Right renal cortex interstitium (tissue), 3 donors: ENCODE measurements at regions not wholly inside any gene's neighbourhood (a gene's known extent, or its start where the extent isn't known, plus 50 kb on each side); places are given as distances from the start of the nearest gene placed in this dataset.
"Not testable (repeated sequence)": the region's sequence is repeated elsewhere in the genome, so short reads cannot be mapped to it uniquely, and the experiment has no call there.

Source experiments
- DNase-seq, 3 donors: peaks; one replicate each; pipeline ENCODE4 v3.0.0-alpha.2; 2013; ENCODE audit warnings: low read depth in 3 of 3, low spot score in 2 of 3

DNA sequence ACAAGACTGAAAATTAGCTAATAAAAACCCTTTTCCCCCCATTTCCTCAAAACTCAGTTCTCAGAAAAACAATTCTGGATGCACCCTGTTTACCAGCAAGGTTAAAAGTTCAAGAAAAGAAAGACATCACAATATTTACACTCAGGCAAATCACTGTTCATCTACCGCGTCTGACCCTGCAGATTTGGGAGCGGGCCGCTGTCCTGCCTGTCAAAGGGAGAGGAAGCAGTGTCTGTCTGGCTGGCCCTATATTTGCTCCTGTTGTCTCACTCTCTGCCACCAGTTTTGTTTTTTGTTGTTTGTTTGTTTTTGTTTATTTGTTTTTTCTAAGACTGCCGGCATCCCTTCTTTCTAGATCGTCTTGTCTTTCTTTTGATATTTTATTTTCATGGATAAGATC lies 299.4 kb downstream of the BCL2L11 start:
- not testable (repeated sequence) for DNase-seq

- not testable (repeated sequence) for DNase-seq
Measured at GRCh38 chr2:111420835-111421234, 300.1 kb downstream of the BCL2L11 start.

- DNase-seq: not testable (repeated sequence)
Measured at GRCh38 chr2:111421949-111422348, 301.2 kb downstream of the BCL2L11 start.

GRCh38 chr2:111422562-111422961 lies 301.8 kb downstream of the BCL2L11 start:
- DNase-seq: not testable (repeated sequence)

- DNase-seq: not testable (repeated sequence)
Measured at GRCh38 chr2:111423184-111423583, 302.5 kb downstream of the BCL2L11 start.

DNA sequence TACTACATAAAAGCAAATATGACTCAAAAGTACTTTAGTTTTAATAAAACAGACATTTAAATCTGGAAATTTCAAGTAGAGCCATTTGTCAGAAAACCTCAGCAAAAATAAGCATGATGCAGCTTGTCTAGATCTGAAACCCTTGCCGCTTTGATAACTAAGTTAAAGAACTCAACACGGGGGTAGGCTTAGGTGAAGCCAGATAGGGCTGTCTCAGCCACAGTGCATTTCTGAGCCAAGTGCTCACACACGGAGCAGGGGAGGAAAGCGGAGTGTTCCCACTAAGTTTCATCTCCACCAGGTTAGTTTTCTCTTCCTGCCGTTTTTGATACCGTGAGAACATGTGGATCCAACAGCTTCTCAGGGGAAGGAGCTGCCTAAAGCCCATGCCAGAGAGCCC lies 303.5 kb downstream of the BCL2L11 start:
- not testable (repeated sequence) for DNase-seq

- not testable (repeated sequence) for DNase-seq
Measured at GRCh38 chr2:111424851-111425309, 304.2 kb downstream of the BCL2L11 start.

- DNase-seq: not testable (repeated sequence)
Measured at GRCh38 chr2:111425789-111426201, 305.1 kb downstream of the BCL2L11 start.

DNA sequence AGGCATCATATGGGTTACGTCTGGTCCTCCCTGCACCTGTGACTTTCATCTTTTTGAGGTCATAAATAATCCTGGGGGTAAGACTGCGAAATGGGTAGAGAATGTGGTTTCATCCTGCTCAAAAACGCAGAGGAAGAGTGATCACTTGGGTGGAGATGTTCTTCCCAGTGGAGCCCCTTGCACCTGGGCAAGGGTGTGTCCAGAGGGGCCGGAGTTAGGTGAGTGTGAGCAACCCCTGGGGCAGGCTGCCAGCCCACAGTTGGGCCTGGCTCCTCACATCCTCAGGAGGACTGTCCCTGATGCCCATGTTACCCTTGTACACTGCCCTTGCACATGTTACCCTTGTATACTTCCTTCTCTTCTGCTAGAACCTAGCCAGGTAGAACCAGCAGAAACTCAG lies 306.6 kb downstream of the BCL2L11 start:
- DNase-seq: not testable (repeated sequence)

GRCh38 chr2:111428915-111429314 lies 308.2 kb downstream of the BCL2L11 start:
- DNase-seq: not testable (repeated sequence)

DNA sequence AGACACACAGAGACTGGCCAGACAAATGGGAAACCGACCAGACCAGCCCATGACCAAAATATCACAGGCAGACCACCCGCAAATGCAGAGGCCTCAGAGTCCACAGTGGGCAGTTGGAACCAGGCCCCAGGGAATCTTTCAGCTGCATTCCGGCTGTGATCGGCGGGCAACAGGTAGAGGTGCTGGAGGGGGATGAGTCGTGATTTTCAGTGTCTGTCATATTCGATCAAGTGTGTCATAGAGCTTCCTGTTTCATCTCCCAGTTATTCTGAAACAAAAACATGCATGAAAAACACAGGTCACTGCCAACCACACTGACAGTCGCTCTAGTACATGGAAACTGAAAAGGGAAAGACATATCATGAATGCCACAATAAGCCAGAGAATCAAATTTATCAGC lies 308.6 kb downstream of the BCL2L11 start:
- DNase-seq: not testable (repeated sequence)

DNA sequence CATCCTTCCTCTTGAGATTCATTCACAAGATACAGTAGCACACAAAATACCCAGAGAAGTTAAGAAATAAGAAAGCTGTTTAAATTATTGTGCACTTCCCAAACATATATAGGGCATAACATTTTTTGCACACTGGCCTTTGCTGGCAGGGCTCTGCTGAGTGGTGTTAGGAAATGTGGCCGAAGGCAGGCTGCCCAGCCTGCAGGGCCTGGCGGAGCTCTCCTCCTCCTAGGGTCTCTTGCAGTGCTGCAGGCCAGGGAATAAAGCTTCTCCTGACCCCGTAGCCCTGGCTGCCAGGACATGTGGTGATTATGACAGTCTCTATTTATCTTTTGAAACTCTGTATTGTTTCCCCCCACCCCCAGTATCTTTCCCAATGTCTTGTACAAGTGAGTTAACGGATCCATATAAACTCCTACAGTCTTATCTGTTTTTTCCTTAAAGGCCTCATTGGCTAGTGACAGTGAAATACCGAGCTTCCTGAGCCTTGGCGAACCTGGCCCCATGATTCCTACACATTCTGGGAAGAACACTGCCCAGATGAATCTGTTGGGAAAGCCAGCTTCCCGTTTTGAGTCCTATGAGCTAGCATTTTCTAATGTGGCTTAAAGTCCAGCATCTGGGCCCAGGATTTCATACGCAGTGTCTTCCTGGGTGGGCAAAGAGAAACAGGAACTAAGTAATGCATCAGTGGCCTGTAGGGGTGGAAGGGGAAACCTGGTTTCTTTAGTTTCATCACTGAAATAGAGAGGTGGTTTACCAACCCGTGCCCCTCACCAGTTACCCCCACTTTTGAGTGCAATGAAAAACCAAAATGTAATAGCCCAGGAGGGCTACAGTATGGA lies 310.3 kb downstream of the BCL2L11 start:
- not testable (repeated sequence) for DNase-seq

GRCh38 chr2:111432423-111432822 lies 311.7 kb downstream of the BCL2L11 start:
- not testable (repeated sequence) for DNase-seq

- not testable (repeated sequence) for DNase-seq
Measured at GRCh38 chr2:111432916-111433499, 312.3 kb downstream of the BCL2L11 start.

GRCh38 chr2:111433892-111434607 lies 313.3 kb downstream of the BCL2L11 start:
- DNase-seq: not testable (repeated sequence)

- not testable (repeated sequence) for DNase-seq
Measured at GRCh38 chr2:111434608-111434939, 313.9 kb downstream of the BCL2L11 start.

DNA sequence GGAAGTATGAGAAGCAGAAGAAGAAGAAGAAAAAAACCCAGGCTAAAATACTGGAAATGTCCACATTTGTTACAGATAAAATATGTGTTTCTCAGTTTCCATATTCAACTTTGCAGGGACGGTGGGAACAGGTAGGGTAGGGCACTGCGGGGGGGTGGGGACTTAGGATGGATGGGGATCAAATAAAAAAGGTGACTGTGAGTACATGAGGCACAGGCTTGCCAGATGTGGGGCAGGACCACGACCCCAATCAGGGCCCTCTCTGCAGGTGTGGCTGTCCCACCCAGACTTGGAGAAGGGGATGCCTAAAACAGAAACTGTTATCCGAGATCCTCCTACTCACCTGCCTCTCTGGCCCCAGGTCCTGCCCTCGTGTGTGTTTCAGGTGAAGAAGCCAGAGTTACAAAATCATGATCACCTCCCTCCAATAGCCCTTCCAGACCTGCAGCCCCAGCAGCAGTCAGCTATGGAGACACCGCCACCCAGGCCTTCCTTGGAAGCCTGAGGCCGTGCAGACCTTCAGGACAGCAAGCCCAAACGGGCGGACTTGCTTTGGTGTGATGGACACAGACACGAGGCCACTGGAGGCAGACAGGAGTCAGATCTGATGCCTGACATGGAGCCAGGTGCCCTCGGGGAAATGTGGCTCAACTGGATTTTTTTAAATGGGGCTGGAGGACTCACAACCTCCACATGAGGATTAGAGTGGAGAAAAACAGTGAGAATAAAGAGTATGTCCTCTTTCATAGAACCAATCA lies 315.0 kb downstream of the BCL2L11 start:
- DNase-seq: not testable (repeated sequence)

DNA sequence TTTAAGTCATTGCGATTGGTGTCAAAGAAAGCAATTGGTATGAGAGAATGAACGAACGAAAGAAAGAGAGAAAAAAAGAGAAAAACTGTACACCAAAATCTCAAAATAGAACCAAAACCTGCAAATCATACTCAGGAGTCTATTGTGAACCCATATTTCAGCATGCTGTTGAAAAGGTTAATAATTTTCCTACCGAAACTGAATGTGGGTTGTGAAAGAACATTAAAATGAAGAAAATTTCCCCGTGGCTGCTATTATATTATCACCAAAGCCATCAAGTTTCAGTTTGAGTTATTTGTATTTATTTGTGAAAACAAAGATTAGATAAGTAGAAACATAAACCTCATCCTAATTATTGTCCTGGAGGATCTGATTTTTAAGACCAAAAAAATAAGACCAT lies 315.7 kb downstream of the BCL2L11 start:
- DNase-seq: not testable (repeated sequence)

DNA sequence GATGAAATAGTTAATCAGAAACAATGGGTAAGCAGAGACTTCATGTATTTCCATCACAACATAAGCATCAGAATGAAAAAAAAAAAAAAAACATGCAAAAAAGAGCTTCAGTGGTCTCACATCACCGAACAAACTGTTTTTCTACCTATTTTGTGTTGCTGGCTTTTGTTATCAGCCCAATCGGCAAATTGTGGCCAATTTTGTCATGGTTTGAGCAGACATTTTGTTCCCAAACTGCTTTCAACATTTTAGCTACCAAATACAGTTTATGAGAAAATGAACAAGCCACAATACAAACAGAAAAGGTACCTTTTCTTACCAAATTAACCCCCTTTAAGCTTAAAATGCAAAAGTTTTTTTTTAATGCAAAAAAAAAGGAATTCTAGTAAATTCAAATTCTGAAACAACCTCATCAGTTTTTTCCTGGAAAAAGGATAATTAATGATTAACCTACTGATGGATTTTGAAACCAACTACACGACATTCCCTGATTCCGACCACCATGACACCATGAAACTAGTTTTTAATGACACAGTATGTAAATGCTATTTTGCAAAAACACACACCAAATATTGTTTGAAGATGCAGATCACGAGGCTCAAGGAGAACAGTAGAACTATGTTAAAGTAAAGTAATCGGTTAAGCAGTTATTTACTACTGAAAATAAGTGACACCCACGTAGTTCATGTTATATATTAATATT lies 316.7 kb downstream of the BCL2L11 start:
- DNase-seq: not testable (repeated sequence)

DNA sequence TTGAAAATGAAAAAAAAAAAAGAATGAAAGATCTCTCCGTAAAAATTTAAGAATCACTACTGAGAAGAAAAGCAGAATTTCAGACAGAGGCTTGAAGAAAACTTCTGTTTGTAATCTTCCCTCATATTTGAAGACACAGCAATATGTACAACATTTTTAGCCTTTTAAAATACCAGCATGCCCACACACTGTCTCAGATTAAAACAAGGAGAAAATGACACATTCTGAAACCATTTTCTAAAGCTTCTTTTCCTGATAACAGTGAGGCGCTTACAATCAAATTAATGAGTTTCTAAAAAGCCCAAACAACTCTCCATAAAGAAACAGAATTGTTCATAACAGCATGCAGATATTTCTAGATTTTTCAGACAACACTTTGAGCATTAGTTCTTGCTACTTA lies 317.4 kb downstream of the BCL2L11 start:
- DNase-seq: not testable (repeated sequence)
